M059J (cell line): ENCODE measurements at regions not wholly inside any gene's neighbourhood (a gene's known extent, or its start where the extent isn't known, plus 50 kb on each side); places are given as distances from the start of the nearest gene placed in this dataset.

Experiments used
- DNase-seq: peaks from one replicate; pipeline ENCODE4 v3.0.0-alpha.2; 2012; ENCODE audit warnings: low read depth

DNA sequence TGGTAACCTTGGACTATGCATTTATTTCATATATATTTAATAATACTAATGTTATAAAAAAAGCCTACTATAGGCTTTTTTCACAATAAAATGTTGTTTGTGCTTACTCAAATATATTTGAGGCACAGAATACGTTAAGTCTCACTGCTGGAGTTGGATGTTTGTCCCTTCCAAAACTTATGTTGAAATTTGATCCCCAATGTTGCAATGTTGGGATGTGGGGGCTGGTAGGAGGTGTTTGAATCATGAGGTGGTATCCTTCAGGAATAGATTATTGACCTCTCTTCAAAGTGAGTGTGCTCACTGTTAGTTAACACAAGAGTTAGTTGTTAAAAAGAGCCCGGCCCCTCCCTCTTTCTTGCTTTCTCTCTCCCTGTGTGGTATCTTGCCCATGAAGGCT, 1295.9 kb downstream of the JRKL start:
- DNase-seq: no peak

DNA sequence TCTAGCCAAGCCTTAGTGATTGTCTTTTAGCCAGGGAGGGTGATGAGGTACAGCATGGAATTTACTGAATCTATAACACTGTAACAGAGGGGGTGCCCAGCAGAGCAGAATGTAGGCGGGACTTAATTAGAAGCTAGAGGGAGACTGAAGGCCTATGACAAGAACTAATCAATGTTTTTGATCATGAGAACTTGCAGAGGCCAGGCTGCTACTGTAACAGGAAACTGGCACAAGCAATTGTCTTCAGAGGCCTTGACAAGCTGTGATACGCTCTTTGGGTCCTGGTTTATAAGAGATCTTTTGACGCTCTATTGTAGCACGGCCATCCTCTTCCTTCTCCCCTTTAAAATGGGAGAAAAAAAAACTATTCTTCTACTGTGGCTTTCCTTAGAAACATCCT, 1297.3 kb downstream of the JRKL start:
- DNase-seq: no peak

- no peak for DNase-seq
These were observed 1301.2 kb downstream of the JRKL start for GRCh38 chr11:97691061-97691460.

DNA sequence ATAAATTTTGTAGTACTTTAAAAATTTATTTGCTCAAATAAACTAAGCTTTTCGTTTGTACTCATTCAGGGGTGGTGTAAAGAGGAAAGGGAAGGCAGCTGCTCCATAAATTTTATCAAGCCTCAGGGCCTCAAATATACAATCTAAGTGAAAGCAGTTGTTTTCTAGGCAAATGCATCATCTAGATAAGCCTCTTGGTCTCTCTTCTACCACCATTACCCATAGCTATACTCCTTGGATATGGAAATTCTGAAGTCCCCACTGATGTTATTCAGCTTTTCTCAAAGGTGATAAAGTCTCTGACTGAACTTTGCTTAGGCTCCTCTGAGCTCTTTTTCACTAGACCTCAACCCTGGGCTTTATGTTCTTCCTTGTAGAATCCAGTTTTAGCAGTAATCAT, 1313.1 kb downstream of the JRKL start:
- no peak for DNase-seq

DNA sequence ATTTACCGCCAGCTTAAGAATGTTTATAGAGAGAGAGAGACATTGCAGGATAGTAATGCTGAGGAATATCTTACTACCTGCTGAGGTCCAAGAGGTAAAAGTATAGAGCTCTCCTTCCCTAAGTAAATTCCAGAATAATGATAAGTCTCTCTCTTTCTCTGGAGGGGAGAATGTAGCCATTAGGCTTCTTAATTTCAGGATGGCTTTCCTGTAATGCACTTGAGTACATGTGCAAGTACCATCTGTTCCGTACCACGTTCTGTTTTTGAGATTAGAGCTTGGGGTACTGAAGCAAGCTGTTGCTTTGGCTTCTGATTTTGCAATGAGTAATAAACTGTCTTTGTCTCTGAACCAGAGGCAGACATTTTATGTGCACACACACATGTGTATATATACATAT, 1314.0 kb downstream of the JRKL start:
- no peak for DNase-seq

GRCh38 chr11:97705441-97705840, 1315.3 kb upstream of the CNTN5 start:
- peak; percentile 18 for DNase-seq

DNA sequence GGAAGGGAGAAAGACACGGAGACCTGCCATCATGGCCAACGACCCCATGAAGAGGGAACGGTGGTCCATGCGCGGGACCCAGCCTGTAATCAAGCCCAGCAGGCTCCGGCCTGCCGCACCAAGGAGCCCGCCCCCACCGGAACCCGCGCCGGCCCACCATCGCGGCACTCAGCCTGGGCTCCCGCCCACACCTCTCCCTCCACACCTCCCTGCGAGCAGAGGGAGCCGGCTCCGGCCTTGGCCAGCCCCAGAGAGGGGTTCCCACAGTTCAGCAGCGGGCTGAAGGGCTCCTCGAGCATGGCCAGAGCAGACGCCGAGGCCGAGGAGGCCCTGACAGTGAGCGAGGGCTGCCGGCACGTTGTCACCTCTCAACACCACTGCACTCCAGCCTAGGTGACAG, 1302.8 kb upstream of the CNTN5 start:
- DNase-seq: no peak

DNA sequence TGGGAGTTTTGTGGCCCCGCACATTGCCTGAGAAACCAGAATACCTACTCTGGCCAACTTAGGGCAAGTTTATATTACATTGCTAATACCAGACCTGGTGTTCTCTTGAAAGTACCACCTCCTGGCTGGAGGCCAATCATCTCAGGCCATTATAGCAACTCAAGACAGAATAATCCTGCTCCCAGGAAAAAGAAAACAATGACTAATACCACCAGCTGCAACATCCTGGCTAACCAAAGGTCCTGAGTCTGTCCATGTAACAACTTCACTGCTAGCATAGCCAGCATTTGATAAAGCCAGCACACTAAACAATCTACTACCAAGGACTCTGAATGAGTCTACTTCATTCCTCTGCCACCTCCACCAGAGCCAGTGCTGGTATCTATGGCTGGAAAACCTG, 1298.7 kb upstream of the CNTN5 start:
- peak; percentile 86 for DNase-seq

DNA sequence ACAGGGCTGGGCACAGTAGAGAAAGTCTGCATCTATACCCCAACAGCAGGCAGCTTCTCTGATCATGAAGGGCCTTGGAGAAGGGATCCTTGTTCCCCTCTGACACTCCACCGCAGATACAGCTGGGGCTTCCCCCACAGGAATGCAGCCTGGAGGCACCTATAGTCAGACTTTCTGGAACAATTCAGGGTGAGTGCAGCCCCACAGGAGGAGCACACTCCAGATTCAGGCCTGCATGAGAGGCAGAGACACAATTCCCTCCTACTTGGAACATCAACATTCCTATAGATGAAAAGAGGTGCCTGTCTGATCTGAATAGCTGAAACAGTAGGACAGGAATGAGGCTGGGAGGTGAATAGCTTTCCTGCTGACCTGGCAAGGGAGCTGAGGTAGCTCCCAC, 1298.0 kb upstream of the CNTN5 start:
- no peak for DNase-seq

- DNase-seq: no peak
These were observed 1291.0 kb upstream of the CNTN5 start for GRCh38 chr11:97729546-97730272.

- DNase-seq: peak; percentile 28
These were observed 1288.6 kb upstream of the CNTN5 start for GRCh38 chr11:97732011-97732632.

- no peak for DNase-seq
These were observed 1282.0 kb upstream of the CNTN5 start for GRCh38 chr11:97738751-97739150.

- DNase-seq: peak; percentile 30
These were observed 1280.6 kb upstream of the CNTN5 start for GRCh38 chr11:97739932-97740800.

GRCh38 chr11:97740801-97741151, 1280.0 kb upstream of the CNTN5 start:
- no peak for DNase-seq

- DNase-seq: no peak
These were observed 1278.0 kb upstream of the CNTN5 start for GRCh38 chr11:97742717-97743116.

GRCh38 chr11:97743205-97743742, 1277.5 kb upstream of the CNTN5 start:
- peak; percentile 21 for DNase-seq

GRCh38 chr11:97745515-97746050, 1275.2 kb upstream of the CNTN5 start:
- DNase-seq: no peak

DNA sequence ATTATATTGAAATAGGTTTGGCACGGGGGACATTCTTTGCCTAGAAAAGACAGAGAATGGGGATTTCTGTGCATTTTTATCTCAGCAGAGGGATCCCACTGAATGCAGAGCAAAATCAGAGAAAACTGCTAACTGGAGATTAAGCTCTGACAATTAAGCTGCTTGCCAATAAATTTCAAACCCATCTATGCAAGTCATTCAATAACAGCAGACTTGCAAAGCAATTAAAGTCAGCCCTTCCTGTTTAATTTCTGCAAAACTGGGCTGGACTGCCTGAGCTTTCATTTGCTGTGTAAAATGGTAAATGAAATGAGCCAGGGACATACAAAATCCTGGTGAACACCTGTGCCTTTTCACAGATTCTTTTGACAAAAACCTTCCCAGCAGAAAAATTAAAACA, 1273.9 kb upstream of the CNTN5 start:
- DNase-seq: no peak

DNA sequence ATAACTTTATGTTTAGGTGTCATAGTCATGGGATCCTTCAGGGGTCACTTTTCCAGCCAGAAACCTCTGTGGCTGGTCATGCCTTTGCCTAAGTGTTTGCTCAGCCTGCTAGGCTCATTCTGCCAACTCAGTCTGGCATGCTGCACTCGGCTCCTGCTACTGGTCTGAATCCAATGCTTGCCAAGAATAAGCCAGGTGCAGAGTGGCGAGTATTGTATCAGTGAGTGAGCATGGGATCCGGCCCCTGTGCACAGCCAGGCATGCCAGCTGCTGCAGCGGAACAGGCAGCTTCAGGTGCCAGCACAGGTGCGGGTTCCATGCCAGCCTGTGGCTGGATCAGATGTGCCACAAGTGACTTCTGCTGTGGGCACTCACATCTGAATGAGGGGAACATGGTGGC, 1269.3 kb upstream of the CNTN5 start:
- DNase-seq: no peak

- no peak for DNase-seq
These were observed 1268.8 kb upstream of the CNTN5 start for GRCh38 chr11:97751952-97752351.

- no peak for DNase-seq
These were observed 1265.8 kb upstream of the CNTN5 start for GRCh38 chr11:97754976-97755375.
